Peyer's patch (tissue), 4 donors: ENCODE measurements at regions not wholly inside any gene's neighbourhood (a gene's known extent, or its start where the extent isn't known, plus 50 kb on each side); places are given as distances from the start of the nearest gene placed in this dataset.

ENCODE experiments used
- POLR2A ChIP-seq, 2 donors: fragments of 450-650 bp; IDR thresholded peaks; one replicate each; pipeline ENCODE4 v1.5.1; 2017; ENCODE audit warnings: antibody characterized with exemption in 2 of 2, mild to moderate bottlenecking in 2 of 2, moderate library complexity in 2 of 2
- TF ChIP-seq, protein P1 (sequence below), 6 experiments: fragments of 450-650 bp in 4 of 6; fragments of 200-600 bp in 2 of 6; sonication (generic) in 1 of 6; IDR thresholded peaks; one replicate each; pipeline ENCODE4 v1.5.1; 2017 to 2019; ENCODE audit warnings: antibody characterized with exemption in 6 of 6, mild to moderate bottlenecking in 3 of 6, moderate library complexity in 1 of 6

DNA sequence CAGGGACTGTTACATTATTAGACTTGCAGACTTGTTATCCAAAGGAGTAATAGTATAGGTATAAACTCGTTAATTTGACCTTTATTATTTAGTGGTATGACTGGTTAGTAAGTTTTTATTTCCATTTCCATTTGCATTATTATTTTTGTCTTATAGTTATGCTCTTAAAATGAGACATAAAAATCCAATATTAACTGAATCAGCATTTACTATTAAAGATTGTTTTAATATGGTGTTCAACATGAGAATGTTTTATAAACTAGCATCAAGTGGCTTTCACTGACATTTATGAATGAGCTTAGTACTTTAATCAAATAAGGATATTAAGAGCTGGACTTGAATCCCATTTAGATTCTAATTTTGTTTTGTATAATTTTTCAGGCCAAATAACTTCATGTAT, 228.1 kb upstream of the HAND2 start:
- TF ChIP-seq, protein P1, sequence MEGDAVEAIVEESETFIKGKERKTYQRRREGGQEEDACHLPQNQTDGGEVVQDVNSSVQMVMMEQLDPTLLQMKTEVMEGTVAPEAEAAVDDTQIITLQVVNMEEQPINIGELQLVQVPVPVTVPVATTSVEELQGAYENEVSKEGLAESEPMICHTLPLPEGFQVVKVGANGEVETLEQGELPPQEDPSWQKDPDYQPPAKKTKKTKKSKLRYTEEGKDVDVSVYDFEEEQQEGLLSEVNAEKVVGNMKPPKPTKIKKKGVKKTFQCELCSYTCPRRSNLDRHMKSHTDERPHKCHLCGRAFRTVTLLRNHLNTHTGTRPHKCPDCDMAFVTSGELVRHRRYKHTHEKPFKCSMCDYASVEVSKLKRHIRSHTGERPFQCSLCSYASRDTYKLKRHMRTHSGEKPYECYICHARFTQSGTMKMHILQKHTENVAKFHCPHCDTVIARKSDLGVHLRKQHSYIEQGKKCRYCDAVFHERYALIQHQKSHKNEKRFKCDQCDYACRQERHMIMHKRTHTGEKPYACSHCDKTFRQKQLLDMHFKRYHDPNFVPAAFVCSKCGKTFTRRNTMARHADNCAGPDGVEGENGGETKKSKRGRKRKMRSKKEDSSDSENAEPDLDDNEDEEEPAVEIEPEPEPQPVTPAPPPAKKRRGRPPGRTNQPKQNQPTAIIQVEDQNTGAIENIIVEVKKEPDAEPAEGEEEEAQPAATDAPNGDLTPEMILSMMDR (IDR thresholded peaks at IDR 0.05) = no peak
- TF ChIP-seq POLR2A (IDR thresholded peaks at IDR 0.05) = no peak
